ENCODE measurements at regions not wholly inside any gene's neighbourhood (a gene's known extent, or its start where the extent isn't known, plus 50 kb on each side); places are given as distances from the start of the nearest gene placed in this dataset.
"Not testable (repeated sequence)": the region's sequence is repeated elsewhere in the genome, so short reads cannot be mapped to it uniquely, and the experiment has no call there.

- no peak for DNase-seq (ENCODE audit: low spot score)
These were observed 214.2 kb upstream of the ADO start for GRCh38 chr10:62590306-62590705.

GRCh38 chr10:62594093-62594520 lies 210.4 kb upstream of the ADO start:
- peak; percentile 42 for DNase-seq (ENCODE audit: low spot score)

- peak; percentile 40 for DNase-seq (ENCODE audit: low spot score)
These were observed 207.3 kb upstream of the ADO start for GRCh38 chr10:62597226-62597625.

DNA sequence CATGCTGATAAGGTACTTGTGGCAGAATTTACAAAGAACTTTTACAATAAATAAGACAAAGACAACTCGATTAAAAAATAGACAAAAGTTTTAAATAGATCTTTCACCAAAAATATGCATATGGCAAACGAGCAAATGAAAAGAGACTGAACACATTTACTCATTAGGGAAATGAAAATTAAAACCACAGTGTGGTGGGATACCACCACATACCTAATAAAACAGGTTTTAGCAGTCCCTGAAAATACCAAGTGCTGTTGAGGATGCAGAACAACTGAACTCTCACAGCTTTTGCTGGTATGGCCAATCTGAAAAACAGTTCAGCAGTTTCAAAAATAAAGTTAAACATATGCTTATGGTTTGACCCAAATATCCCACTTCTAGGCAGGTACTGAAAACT lies 205.4 kb upstream of the ADO start:
- no peak for DNase-seq (ENCODE audit: low spot score)

DNA sequence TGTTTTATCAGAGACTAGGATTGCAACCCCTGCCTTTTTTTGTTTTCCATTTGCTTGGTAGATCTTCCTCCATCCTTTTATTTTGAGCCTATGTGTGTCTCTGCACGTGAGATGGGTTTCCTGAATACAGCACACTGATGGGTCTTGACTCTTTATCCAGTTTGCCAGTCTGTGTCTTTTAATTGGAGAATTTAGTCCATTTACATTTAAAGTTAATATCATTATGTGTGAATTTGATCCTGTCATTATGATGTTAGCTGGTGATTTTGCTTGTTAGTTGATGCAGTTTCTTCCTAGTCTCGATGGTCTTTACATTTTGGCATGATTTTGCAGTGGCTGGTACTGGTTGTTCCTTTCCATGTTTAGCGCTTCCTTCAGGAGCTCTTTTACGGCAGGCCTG lies 198.0 kb upstream of the ADO start:
- not testable (repeated sequence) for DNase-seq (ENCODE audit: low spot score)

GRCh38 chr10:62608189-62608875 lies 196.2 kb upstream of the ADO start:
- not testable (repeated sequence) for DNase-seq (ENCODE audit: low spot score)

- DNase-seq (ENCODE audit: low spot score), result peak; percentile 50
These were observed 193.8 kb upstream of the ADO start for GRCh38 chr10:62610649-62611229.

DNA sequence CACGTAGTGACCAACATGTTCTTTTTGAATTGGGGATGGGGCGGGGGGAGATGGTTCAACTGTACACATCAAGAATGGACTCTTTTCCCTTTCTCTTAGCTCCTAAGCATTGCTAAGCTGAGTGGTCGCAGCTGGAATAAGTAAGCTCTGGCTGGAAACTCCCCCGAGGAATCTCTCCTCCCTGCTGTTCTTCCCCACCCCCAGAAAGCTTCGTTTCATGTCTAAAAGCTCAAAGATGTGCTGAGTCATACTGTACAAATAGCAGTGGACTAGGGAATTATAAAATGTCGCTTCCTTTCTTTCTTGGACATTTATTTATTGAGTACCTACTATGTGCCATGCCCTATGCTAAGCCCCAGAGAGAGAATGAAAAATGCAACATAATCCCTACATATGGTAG lies 191.1 kb upstream of the ADO start:
- DNase-seq (ENCODE audit: low spot score), result peak; percentile 28

GRCh38 chr10:62613859-62614258 lies 190.7 kb upstream of the ADO start:
- DNase-seq (ENCODE audit: low spot score), result no peak

GRCh38 chr10:62614389-62615157 lies 189.9 kb upstream of the ADO start:
- no peak for DNase-seq (ENCODE audit: low spot score)

GRCh38 chr10:62616885-62617590 lies 187.5 kb upstream of the ADO start:
- DNase-seq (ENCODE audit: low spot score), result no peak

DNA sequence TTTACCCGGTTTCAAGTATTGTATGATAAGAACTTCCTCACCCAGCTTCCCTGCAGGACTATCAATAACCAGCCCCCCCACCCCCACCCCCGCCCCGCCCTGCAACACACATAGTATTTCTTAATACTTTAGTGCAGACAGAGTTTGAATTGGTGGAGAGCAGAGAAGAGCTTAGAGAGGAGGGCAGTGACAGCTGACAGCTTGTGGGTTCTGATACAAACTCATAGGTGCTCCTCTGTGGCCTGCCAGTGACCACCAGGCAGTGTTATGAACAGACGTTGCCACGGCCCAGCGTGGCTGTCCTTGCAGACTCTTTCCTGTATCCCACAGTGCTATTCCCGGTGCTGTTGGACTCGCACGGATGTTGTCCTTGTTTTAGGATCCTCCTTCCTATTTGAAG lies 186.9 kb upstream of the ADO start:
- DNase-seq (ENCODE audit: low spot score), result no peak

- no peak for DNase-seq (ENCODE audit: low spot score)
These were observed 186.5 kb upstream of the ADO start for GRCh38 chr10:62618054-62618453.

DNA sequence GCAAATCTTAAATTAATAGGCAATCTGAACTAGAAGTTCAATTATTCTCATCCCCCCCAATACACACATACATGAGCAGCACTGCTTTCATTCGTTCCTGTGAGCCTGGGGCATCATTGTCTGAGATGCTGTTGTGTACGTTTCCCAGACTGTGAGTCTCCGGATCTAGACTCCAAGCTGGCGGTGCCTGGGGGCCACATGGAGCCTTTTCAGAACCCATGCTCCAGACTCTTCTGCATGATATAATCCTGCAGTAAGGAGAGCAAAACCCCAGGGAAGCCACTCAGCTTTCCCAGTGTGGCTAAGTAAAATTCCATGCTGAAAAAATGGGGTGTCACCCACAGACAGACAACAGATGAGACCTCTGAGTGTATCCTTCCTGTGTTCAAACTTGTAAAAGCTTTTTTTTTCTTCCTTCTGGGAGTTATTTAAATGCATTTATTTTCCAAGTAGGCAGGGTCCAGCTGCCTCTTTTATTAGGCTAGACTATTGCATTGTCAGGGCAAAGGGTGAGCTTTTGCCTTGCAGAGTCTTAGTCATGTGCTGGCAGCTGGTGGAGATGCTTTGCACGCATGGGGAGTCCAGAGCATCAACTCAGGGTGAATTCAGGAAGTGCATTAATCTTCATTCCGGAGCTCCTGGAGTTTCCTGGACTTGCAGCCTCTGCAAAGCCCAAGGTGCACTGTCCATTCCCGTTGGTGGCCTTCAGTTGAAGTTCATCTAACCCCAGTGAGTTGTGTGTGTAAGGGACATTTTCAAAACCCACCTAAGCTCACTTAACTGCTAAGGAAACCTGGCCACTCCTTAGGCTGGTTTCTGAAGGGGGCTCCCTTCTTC lies 185.7 kb upstream of the ADO start:
- DNase-seq (ENCODE audit: low spot score), result peak; percentile 82

- DNase-seq (ENCODE audit: low spot score), result no peak
These were observed 185.1 kb upstream of the ADO start for GRCh38 chr10:62619413-62619738.

GRCh38 chr10:62620491-62620890 lies 184.0 kb upstream of the ADO start:
- DNase-seq (ENCODE audit: low spot score), result no peak

- DNase-seq (ENCODE audit: low spot score), result no peak
These were observed 181.3 kb upstream of the ADO start for GRCh38 chr10:62623223-62623622.

GRCh38 chr10:62625484-62625883 lies 179.0 kb upstream of the ADO start:
- DNase-seq (ENCODE audit: low spot score), result no peak

GRCh38 chr10:62626079-62626478 lies 178.4 kb upstream of the ADO start:
- no peak for DNase-seq (ENCODE audit: low spot score)

GRCh38 chr10:62626817-62627216 lies 177.7 kb upstream of the ADO start:
- no peak for DNase-seq (ENCODE audit: low spot score)

- no peak for DNase-seq (ENCODE audit: low spot score)
These were observed 176.5 kb upstream of the ADO start for GRCh38 chr10:62627983-62628382.

DNA sequence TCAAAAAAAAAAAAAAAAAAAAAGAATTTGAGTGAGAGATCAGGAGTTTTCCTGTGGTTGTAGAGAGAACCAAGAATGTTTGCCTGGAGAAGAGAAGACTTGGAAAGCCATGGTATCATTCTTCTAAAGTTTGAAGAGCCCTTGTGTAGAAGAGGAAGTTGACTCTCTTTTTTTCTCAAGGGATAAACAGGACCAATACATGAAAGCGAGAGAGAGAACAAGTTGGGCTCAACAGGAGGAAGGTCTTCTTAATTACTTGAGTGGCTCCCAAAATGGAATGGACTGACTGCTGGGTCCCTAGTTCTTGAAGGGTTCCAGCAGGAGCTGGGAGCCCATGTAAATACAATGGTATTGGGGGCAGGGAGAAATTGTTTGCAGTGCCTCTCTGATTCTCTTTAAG lies 173.3 kb upstream of the ADO start:
- no peak for DNase-seq (ENCODE audit: low spot score)
